Testis (tissue), 2 donors: ENCODE measurements at regions not wholly inside any gene's neighbourhood (a gene's known extent, or its start where the extent isn't known, plus 50 kb on each side); places are given as distances from the start of the nearest gene placed in this dataset.

ENCODE experiments used
- DNase-seq: peaks from one replicate; pipeline ENCODE4 v3.0.0-alpha.2; 2019
- H3K27ac ChIP-seq, 2 donors: fragments of 200-600 bp; sonication (generic); one replicate each; pipeline ENCODE4 v1.5.1; 2019
- H3K27me3 ChIP-seq: fragments of 200-600 bp; sonication (generic); one replicate; pipeline ENCODE4 v1.5.1; 2019
- H3K36me3 ChIP-seq: fragments of 200-600 bp; sonication (generic); one replicate; pipeline ENCODE4 v1.5.1; 2017; ENCODE audit warnings: low read depth; ENCODE audit errors: missing control alignments
- H3K4me1 ChIP-seq: fragments of 200-600 bp; sonication (generic); one replicate; pipeline ENCODE4 v1.5.1; 2019
- H3K4me3 ChIP-seq, 2 donors: fragments of 200-600 bp; sonication (generic); one replicate each; pipeline ENCODE4 v1.5.1; 2017 to 2019
- H3K9me3 ChIP-seq: fragments of 200-600 bp; sonication (generic); one replicate; pipeline ENCODE4 v1.5.1; 2017
- POLR2A ChIP-seq: fragments of 450-650 bp; IDR thresholded peaks from one replicate; pipeline ENCODE4 v1.6.1; 2017; ENCODE audit warnings: antibody characterized with exemption, mild to moderate bottlenecking, moderate library complexity
- WGBS, 2 donors: methylation state at CpG; one replicate each; pipeline ENCODE4 v1.1.5; 2018; 5-methylcytosine and 5-hydroxymethylcytosine counted together
- intact Hi-C: fragments of 100-400 bp; cut with DNase I; formaldehyde crosslinking; loops from one replicate; pipeline ENCODE4 v1.15.1; 2023; ENCODE audit warnings: low total_unique reads
- TF ChIP-seq, protein P1 (sequence below), 3 experiments: fragments of 450-650 bp in 2 of 3; fragments of 200-600 bp in 1 of 3; sonication (generic) in 1 of 3; IDR thresholded peaks; one replicate each; pipeline ENCODE4 v1.5.1; 2016 to 2019; ENCODE audit warnings: antibody characterized with exemption in 3 of 3, mild to moderate bottlenecking in 2 of 3, moderate library complexity in 1 of 3

DNA sequence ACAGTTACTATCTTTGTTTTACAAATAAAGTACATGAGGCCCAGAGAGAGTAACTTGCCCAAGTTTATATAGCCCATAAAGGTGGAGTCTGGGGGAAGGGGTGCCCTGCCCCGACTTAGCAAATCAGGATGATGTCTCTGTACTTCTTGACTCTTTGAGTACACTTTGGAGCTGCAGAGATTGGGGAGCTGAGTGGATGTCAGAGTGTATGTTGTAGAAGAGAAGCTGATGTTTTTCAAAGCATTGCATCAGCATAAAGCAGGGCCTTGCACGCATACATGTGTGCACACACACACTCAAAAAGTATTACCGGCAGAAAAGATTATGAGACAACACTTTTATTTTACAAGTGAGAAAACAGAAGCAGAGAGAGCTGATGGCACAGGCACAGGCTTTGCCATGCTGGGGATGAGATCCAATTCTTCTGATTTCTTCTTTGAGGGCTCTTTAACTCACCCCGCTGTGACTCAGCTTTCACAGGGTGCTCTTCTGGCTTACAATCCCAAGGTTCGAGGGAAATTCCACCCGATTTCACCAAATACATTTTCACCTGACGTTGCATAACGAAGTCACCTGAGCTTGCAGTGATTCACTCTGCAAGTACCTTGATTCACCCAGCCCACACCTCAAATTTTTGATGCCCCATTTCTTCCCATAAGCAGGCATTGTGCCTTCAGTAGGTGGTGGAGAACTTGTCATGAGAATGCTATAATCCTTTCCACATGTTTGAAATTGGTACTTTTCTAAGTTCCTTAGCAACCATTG, 292.8 kb upstream of the BOD1L1 start:
- 92 to 93% methylated on average over 8 of the region's 8 CpGs for WGBS, 2 donors

DNA sequence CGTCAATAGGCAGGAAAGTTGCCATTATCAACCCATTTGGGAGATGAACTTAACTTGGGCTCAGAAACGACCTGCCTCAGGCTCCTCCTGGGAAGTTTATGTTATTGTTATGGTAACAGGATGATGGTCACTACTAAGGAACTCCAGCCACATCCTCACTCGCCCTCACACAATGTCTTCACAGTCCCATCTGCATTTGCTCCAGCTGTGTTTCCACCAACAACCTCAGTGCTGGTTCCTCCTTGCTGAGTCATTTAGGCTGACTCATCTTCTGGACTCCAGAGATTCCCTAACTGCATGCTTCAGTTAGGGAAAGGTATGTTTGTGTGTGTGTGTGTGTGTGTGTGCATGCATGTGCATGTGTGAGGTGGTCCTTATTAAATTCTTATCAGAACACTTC, 293.4 kb upstream of the BOD1L1 start:
- DNase-seq, result no peak
- Histone ChIP-seq H3K4me3 (no peak overlapping the region), H3K27me3 (no peaks in the 10 kb centered on the region), H3K9me3 (no peaks in the 10 kb centered on the region), H3K36me3 (no peaks in the 10 kb centered on the region), H3K27ac (no peak overlapping the region), H3K4me1 (peaks cover 17% of the 10 kb centered on the region)
- TF ChIP-seq POLR2A, result no peak
- TF ChIP-seq, protein P1, sequence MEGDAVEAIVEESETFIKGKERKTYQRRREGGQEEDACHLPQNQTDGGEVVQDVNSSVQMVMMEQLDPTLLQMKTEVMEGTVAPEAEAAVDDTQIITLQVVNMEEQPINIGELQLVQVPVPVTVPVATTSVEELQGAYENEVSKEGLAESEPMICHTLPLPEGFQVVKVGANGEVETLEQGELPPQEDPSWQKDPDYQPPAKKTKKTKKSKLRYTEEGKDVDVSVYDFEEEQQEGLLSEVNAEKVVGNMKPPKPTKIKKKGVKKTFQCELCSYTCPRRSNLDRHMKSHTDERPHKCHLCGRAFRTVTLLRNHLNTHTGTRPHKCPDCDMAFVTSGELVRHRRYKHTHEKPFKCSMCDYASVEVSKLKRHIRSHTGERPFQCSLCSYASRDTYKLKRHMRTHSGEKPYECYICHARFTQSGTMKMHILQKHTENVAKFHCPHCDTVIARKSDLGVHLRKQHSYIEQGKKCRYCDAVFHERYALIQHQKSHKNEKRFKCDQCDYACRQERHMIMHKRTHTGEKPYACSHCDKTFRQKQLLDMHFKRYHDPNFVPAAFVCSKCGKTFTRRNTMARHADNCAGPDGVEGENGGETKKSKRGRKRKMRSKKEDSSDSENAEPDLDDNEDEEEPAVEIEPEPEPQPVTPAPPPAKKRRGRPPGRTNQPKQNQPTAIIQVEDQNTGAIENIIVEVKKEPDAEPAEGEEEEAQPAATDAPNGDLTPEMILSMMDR (IDR thresholded peaks at IDR 0.05), result no peak
- intact Hi-C loops, result no loop called here
- WGBS, 2 donors, result 66 to 73% methylated on average over 3 of the region's 3 CpGs

More for the DNA sequence above, 292.8 kb upstream of the BOD1L1 start:
- H3K27me3 ChIP-seq, result no peaks in the 10 kb centered on the region
- no peaks in the 10 kb centered on the region for H3K9me3 ChIP-seq
- TF ChIP-seq, protein P1 (IDR thresholded peaks at IDR 0.05), result no peak
- TF ChIP-seq POLR2A, result no peak
- H3K36me3 ChIP-seq, result no peaks in the 10 kb centered on the region
- H3K27ac ChIP-seq, result no peak overlapping the region
- H3K4me3 ChIP-seq, result no peak overlapping the region
- intact Hi-C loops, result no loop called here
- DNase-seq, result no peak
- H3K4me1 ChIP-seq, result peaks cover 17% of the 10 kb centered on the region

DNA sequence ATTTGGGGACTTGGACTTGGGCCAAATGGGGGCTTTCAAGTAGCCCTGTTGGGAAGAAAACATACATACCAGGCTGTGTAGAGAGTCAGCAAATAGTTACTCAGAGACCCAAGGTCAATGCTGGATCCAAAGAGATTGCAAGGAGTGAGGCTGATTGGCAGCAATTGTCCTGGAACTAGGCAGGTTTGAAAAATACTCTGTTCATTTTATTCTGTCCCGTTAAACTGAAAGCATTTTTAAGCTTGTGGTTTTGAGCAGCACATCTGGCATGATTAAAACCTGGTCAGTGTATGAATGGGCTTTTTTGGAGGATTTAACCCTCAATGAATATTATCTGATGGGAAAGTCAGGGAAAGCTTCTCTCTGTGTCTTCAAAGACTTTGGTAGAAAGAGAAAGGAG, 294.3 kb upstream of the BOD1L1 start:
- TF ChIP-seq, protein P1 (IDR thresholded peaks at IDR 0.05), result no peak
- no peak for TF ChIP-seq POLR2A
- Histone ChIP-seq H3K27me3 (no peaks in the 10 kb centered on the region), H3K9me3 (no peaks in the 10 kb centered on the region), H3K27ac (no peak overlapping the region), H3K4me1 (peaks cover 17% of the 10 kb centered on the region), H3K4me3 (no peak overlapping the region), H3K36me3 (no peaks in the 10 kb centered on the region)
- intact Hi-C loops, result no loop called here
- WGBS, 2 donors, result 19 to 41% methylated on average over 1 of the region's 1 CpG
- no peak for DNase-seq

DNA sequence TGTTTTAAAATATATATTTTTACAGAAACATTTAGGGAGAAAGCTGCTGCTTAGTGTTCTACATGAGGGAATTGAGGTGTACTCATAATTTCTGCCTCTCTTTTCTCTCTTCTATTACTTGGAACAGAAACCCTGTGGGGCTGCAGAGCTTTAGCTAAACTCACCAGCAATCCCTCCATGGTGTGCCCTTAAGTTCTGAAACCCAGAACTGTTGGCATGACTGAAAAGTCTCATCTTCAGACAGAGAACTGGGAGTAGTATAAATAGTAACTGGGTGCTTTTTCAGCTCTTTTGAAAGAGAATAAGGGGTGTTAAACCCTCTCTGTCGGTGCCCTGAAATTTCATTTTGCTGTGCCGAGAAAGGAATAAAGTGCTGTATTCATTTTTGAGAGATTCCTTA, 294.9 kb upstream of the BOD1L1 start:
- TF ChIP-seq, protein P1 (IDR thresholded peaks at IDR 0.05), result no peak
- no peak overlapping the region for H3K4me3 ChIP-seq
- no peak overlapping the region for H3K27ac ChIP-seq
- no peaks in the 10 kb centered on the region for H3K36me3 ChIP-seq
- no peaks in the 10 kb centered on the region for H3K27me3 ChIP-seq
- H3K9me3 ChIP-seq, result no peaks in the 10 kb centered on the region
- 61 to 90% methylated on average over 2 of the region's 2 CpGs for WGBS, 2 donors
- no peak for DNase-seq
- H3K4me1 ChIP-seq, result peaks cover 17% of the 10 kb centered on the region
- intact Hi-C loops, result no loop called here
